HL-60 (cell line): ENCODE measurements at regions not wholly inside any gene's neighbourhood (a gene's known extent, or its start where the extent isn't known, plus 50 kb on each side); places are given as distances from the start of the nearest gene placed in this dataset.

ENCODE experiments used
- DNase-seq, 2 experiments: peaks; one replicate each; pipeline ENCODE4 v3.0.0-alpha.2; 2010 to 2020; ENCODE audit warnings: low read depth in 1 of 2, low spot score in 1 of 2
- H3K27ac ChIP-seq: fragments of 250-450 bp; sonication (Bioruptor Pico); replicated peaks from 2 replicates; pipeline ENCODE4 v1.5.1; 2020; ENCODE audit warnings: mild to moderate bottlenecking, moderate library complexity
- H3K27me3 ChIP-seq: fragments of 250-450 bp; sonication (Bioruptor Pico); 2 replicates; pipeline ENCODE4 v1.5.1; 2021; ENCODE audit warnings: mild to moderate bottlenecking, moderate library complexity; ENCODE audit not compliant: insufficient read depth, poor library complexity, severe bottlenecking
- H3K4me3 ChIP-seq: replicated peaks from 2 replicates; pipeline ENCODE4 v1.5.1; 2011; ENCODE audit warnings: mild to moderate bottlenecking, control low read depth, low read length; ENCODE audit not compliant: insufficient read depth
- GABPA ChIP-seq: IDR thresholded peaks from 2 replicates; pipeline ENCODE4 v1.6.1; 2012; ENCODE audit warnings: low read depth
- POLR2AphosphoS5 ChIP-seq: IDR thresholded peaks from 2 replicates; pipeline ENCODE4 v1.6.1; 2012; ENCODE audit warnings: low read depth
- REST ChIP-seq: IDR thresholded peaks from 2 replicates; pipeline ENCODE4 v1.6.1; 2012; ENCODE audit warnings: low read depth; ENCODE audit not compliant: insufficient replicate concordance
- SPI1 ChIP-seq: IDR thresholded peaks from 2 replicates; pipeline ENCODE4 v1.6.1; 2012; ENCODE audit warnings: low read depth, mild to moderate bottlenecking, borderline replicate concordance
- TF ChIP-seq, protein P1 (sequence below): IDR thresholded peaks from one replicate; pipeline ENCODE4 v1.5.1; 2011; ENCODE audit warnings: low read length, control low read depth, inconsistent platforms; ENCODE audit not compliant: insufficient read depth

DNA sequence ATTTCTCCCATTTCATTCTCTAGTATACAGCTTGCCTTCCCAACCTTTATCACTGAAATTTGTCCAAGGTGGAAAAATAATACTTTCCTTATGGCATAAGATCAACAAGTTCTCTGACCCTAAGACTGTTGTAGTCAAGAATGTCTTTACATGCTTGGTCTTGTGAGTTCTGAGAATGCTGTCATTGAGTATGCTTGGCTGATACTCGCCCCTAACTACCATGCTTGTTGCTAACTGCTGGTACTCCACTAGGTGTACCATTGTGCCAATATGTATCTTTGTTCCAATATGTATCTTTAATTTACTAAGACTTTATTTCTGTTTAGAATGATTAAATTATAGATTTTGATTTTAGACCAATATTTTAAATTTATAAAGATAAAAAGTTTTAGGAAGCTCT is 796.4 kb downstream of the PCDH7 start:
- H3K27ac ChIP-seq: no peak overlapping the region
- H3K4me3 ChIP-seq: no peak overlapping the region
- no peaks in the 10 kb centered on the region for H3K27me3 ChIP-seq
- DNase-seq: no peak
- no peak for TF ChIP-seq SPI1
- no peak for TF ChIP-seq REST

DNA sequence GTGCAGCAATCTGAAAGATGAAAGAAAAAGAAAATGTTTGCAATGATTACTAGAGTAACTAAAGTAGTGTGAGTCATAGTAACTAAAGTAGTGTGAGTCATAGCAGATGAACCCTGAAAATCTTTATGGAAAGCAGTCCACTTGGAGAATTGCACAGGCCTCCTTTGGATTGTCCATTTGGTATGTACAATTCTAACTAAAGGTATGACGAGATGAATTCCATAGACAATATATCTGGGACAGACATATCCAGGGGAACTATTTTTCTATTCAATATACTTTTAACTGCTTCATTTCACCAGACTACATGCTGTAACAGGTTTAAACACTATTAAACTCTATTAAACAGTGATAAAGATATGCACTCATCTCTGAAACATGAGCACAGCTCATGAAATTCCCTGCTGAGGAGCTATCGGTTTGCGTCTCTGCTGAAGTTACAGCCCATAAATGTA is 798.7 kb downstream of the PCDH7 start:
- Histone ChIP-seq H3K4me3 (no peak overlapping the region), H3K27me3 (no peaks in the 10 kb centered on the region), H3K27ac (no peak overlapping the region)
- DNase-seq: no peak
- TF ChIP-seq REST (no peak), SPI1 (no peak), GABPA (no peak), POLR2AphosphoS5 (no peak)
- TF ChIP-seq, protein P1, sequence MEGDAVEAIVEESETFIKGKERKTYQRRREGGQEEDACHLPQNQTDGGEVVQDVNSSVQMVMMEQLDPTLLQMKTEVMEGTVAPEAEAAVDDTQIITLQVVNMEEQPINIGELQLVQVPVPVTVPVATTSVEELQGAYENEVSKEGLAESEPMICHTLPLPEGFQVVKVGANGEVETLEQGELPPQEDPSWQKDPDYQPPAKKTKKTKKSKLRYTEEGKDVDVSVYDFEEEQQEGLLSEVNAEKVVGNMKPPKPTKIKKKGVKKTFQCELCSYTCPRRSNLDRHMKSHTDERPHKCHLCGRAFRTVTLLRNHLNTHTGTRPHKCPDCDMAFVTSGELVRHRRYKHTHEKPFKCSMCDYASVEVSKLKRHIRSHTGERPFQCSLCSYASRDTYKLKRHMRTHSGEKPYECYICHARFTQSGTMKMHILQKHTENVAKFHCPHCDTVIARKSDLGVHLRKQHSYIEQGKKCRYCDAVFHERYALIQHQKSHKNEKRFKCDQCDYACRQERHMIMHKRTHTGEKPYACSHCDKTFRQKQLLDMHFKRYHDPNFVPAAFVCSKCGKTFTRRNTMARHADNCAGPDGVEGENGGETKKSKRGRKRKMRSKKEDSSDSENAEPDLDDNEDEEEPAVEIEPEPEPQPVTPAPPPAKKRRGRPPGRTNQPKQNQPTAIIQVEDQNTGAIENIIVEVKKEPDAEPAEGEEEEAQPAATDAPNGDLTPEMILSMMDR: no peak

GRCh38 chr4:31530555-31530954 is 810.4 kb downstream of the PCDH7 start:
- TF ChIP-seq GABPA (no peak), REST (no peak), POLR2AphosphoS5 (no peak), SPI1 (no peak)
- TF ChIP-seq, protein P1: no peak
- no peak for DNase-seq
- Histone ChIP-seq H3K4me3 (no peak overlapping the region), H3K27ac (no peak overlapping the region), H3K27me3 (no peaks in the 10 kb centered on the region)

GRCh38 chr4:31538877-31539276 is 818.7 kb downstream of the PCDH7 start:
- Histone ChIP-seq H3K27me3 (no peaks in the 10 kb centered on the region), H3K4me3 (no peak overlapping the region), H3K27ac (no peak overlapping the region)
- DNase-seq: no peak
- no peak for TF ChIP-seq POLR2AphosphoS5
- TF ChIP-seq REST: no peak
- TF ChIP-seq, protein P1: no peak
- no peak for TF ChIP-seq GABPA
- no peak for TF ChIP-seq SPI1
